IPS-NIHi7 (cell line): ENCODE measurements at regions not wholly inside any gene's neighbourhood (a gene's known extent, or its start where the extent isn't known, plus 50 kb on each side); places are given as distances from the start of the nearest gene placed in this dataset.
"Not testable (repeated sequence)": the region's sequence is repeated elsewhere in the genome, so short reads cannot be mapped to it uniquely, and the experiment has no call there.

Experiments
- DNase-seq: peaks from one replicate; pipeline ENCODE4 v3.0.0; 2012; ENCODE audit warnings: mixed read lengths; ENCODE audit errors: extremely low spot score

DNA sequence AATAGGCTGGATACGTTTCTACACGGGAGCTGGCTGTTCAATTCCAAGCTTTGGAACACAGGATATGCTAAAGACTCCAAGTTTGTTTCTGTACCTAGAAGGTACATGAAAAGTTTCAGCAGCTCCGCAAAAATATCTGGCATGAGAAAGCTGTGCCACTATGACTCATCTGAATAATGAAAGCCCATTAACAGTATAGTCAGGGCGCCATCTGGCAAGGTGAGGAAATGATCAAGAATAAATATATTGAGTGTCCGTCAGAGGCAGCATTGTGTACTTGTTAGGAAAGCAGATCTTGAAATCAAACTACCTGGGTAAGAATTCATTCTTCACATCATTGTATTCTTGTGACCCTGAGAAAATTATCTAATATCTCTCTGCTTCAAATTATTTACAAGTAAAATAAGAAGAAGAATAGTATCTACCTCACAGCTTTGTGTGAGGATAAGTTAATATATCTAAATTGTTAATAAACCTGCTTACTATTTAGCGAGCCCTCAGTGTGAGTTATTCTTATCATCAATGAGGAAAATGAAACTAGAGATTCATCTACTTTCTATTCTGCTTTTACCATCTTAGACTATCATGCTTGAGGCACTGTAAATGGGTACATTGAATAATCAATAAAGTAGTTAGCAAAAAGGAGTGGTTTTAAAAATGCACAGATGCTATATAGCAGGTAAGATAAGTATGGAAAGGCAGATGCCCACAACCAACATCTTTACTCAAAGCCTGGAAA is 53.5 kb downstream of the FSCB start:
- DNase-seq = no peak

- DNase-seq = not testable (repeated sequence)
Observed at GRCh38 chr14:44450232-44450631, 56.9 kb downstream of the FSCB start.

DNA sequence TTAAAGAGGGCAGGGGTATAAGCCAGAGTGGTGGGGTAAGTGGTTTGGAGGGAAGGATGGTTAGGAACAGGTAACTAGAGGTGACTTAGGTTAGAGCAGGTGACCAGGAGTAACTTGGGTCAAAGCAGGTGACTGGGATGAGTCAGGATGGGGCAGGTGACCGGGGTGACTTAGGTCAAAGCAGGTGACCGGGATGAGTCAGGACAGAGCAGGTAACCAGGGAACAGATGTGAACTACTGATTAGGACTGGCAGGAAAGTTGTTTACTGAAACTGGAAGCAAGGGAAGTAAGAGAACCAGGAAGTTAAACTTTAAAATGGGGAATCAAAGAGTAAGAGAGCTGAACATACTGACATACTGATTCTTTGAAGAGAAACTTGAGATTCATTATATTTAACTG is 57.4 kb downstream of the FSCB start:
- DNase-seq = no peak

GRCh38 chr14:44448951-44449358 is 58.1 kb downstream of the FSCB start:
- DNase-seq = no peak

- DNase-seq = no peak
Observed at GRCh38 chr14:44446965-44447364, 60.1 kb downstream of the FSCB start.

- no peak for DNase-seq
Observed at GRCh38 chr14:44444454-44444853, 62.6 kb downstream of the FSCB start.

DNA sequence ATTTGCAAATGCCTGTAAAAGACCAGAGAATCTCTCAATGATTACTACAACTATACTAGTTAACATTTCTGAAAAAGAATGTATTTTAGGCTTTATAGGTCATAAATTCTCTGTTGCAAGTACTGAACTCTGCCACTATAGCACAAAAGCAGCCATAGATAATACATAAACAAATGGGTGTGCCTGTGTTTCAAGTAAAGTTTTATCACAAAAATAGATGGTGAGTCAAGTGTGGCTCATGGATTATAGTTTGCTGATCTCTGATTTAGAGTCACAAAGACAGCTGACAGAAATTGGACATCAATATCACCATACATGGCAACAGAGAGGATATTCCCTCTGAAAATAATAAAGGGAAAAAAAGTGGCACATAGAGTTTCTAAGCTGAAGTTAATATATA is 68.1 kb downstream of the FSCB start:
- no peak for DNase-seq

DNA sequence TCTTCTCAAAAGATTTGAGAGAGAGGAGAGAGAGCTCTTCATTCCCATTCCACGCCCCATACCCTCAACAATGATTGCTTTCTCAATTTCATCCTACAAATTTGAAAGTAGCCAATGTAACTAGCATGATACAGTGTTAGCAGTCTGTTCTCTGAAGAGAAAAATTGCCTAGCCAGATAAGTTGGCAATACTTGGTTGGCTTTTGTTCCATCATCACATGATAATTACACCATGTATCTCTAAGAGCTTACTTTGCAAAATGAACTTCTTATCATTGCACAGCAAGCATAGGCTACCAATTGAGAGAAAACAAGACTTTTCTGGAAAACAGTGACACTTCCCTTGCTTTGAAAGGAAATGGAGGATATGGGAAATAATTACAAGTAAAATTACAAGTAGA is 68.9 kb downstream of the FSCB start:
- DNase-seq = no peak

DNA sequence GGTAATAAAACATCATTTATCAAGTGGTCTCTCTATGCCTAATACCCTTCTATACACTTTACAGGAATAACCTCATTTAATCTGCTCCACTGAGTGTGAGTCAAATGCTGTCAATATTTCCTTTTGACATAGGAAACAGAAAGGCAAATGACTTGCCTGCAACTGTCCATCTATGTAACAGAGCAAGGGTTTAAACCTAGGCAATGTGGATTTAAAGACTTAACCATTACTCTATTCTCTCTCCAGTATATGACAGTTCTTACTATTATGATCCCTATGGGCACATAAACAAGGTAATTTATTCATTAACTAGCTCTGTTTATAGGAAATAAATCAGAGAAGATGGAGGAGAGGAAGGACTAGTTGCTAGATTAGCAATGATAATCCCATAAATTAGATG is 70.6 kb downstream of the FSCB start:
- DNase-seq = no peak

GRCh38 chr14:44428231-44428945 is 78.7 kb downstream of the FSCB start:
- DNase-seq = no peak

DNA sequence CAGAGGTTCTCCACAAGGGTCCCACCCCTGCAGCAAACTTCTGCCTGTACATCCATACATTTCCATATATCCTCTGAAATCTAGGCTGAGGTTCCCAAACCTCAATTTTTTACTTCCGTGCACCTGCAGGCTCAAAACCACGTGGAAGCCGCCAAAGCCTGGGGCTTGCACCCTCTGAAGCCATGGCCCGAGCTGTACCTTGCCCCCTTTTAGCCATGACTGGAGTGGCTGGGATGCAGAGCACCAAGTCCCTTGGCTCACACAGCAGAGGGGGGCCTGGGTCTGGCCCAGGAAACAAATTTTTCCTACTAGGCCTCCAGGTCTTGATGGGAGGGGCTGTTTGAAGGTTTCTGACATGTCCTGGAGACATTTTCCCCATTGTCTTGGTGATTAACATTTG is 84.4 kb downstream of the FSCB start:
- no peak for DNase-seq

DNA sequence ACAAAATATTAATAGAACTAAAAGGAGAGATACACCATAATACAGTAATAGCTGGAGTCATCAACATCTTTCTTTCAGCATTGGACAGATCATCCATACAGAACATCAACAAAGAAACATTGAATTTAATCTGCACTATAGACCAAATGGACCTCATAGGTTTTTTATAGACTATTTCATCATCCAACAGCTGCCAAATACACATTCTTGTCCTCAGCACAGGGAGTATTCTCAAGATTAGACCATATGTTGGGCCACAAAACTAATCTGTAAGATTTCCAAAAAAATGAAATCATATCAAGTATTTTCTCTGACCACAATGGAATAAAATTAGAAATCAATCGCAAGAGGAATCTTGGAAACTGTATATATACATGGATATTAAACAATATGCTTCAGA is 86.9 kb downstream of the FSCB start:
- DNase-seq = no peak

- DNase-seq = no peak
Observed at GRCh38 chr14:44418856-44419255, 88.2 kb downstream of the FSCB start.

DNA sequence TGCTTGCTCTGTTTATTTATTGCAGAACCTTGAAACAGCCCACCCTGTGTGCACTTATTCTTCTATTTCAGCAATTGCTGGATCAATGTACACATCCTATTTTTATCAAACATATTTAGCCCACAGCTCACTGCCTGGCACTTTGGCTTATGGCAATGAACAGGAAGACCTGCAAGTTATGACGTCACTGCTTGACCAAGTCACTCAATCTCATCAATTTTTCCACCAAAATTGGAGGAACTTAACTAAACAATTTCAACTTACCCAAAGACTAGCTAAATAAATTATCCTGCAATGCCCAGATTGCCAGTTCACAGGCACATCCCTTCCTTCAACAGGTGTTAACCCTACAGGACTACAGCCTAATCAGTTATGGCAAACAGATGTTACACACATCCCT is 89.3 kb downstream of the FSCB start:
- DNase-seq = no peak

DNA sequence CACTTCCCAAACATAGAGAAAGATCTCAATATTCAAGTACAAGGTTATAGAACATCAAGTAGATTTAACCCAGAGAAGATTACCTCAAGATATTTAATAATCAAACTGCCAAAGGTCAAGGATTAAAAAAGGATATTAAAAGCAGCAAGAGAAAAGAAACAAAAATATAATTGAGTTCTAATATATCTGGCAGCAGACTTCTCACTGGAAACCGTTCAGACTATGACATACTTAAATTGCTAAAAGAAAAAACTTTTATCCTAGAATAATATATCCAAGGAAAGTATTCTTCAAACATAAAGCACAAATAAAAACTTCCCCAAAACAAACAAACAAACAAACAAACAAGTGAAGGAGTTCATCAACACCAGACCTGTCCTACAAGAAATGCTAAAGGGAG is 92.4 kb downstream of the FSCB start:
- no peak for DNase-seq

- no peak for DNase-seq
Observed at GRCh38 chr14:44412858-44413569, 94.1 kb downstream of the FSCB start.

- no peak for DNase-seq
Observed at GRCh38 chr14:44405011-44405486, 102.0 kb downstream of the FSCB start.

DNA sequence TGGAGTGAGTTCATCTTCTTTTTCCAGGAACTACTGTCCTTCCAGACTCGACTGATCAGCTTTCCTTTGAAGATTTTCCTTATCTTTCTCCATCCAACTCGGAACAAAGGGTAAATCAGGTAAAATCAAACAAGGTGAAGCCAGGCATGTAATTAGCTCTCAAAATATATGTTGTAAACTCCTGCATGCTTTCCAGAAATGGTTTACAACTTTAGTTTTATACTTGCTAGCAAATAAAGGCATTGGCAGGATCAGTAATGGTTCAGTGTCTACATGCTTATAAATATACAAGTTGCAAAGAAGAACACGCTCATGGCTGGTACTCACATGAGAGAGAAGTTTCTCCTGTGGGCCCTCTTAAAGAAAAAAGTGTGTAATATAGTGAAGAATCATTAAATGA is 102.5 kb downstream of the FSCB start:
- no peak for DNase-seq

- no peak for DNase-seq
Observed at GRCh38 chr14:44404036-44404435, 103.0 kb downstream of the FSCB start.

DNA sequence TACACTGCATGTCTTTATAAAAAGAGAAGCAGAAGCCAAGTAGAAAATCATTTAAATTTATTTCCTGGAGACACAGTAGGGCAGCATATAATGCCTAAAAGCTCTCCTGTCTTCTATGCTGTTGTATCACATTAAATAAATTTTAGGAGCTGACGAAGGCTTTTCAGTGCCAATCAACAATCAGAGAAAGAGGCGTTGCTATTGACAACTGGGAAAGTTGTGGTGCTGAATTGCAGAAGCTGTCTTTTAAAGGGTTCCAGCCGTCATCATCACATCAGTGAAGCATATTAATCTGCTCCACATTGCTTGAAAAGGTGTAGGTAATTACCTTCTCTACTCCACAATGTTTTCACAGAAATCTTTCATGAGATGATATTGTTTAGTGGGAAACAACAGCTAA is 103.9 kb downstream of the FSCB start:
- DNase-seq = no peak

DNA sequence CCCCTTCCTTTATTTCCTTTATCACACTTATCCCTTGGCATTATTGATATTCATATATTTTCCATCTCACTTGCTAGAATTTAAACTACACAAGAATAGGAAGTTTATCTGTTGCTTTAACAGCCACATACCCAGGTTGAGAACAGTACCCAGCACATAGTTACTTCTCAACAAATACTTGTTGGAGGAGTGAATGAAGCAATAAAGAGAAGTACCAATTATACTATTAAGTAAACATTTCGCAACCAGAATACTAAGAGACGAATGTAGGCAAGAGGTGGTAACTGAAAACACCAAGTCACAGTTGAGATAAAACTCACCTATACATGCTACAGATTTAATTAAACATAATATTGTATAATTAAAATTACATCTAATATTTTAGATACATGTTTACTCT is 110.9 kb downstream of the FSCB start:
- no peak for DNase-seq

GRCh38 chr14:44392984-44393383 is 114.1 kb downstream of the FSCB start:
- DNase-seq = no peak

- no peak for DNase-seq
Observed at GRCh38 chr14:44388306-44388705, 118.8 kb downstream of the FSCB start.
